Kidney capillary endothelial cell (primary cell): ENCODE measurements at regions not wholly inside any gene's neighbourhood (a gene's known extent, or its start where the extent isn't known, plus 50 kb on each side); places are given as distances from the start of the nearest gene placed in this dataset.
A peak's percentile ranks its signal among the peaks of the same experiment; 100 is the strongest.

Source experiments
- DNase-seq: peaks from one replicate; pipeline ENCODE4 v3.0.0-alpha.2; 2018; ENCODE audit warnings: low spot score

- DNase-seq: no peak
Observed at GRCh38 chr7:128167791-128168666, 73.0 kb upstream of the LEP start.

DNA sequence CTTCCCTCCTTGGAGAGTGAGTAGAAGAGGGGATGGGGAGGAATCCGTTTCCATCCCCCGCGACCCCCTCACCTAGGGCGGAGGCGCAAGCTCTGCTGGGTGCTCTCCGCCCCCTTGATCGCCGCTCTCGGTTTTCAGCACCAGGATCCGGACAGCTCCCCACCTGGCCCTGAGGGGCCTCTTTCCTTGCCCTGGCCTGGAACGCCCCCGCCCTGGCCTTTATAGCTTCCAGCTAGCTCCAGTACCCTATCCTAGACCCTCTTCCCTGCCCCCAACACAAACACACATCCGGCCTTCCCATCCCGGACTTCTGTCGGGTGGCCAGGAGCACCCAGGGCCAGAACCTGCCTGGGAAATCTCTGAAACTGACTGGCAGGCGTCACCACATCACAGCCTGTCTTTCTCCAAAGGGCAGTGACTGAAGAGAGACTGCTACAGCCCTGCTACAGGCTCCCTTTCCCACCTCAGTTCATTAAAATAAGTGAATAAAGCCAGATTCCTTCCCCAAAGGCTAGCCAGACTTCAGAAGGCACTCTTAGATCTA lies 72.3 kb upstream of the LEP start:
- peak; percentile 21 for DNase-seq

- DNase-seq: no peak
Observed at GRCh38 chr7:128170461-128170860, 70.6 kb upstream of the LEP start.

- no peak for DNase-seq
Observed at GRCh38 chr7:128171342-128171918, 69.6 kb upstream of the LEP start.

DNA sequence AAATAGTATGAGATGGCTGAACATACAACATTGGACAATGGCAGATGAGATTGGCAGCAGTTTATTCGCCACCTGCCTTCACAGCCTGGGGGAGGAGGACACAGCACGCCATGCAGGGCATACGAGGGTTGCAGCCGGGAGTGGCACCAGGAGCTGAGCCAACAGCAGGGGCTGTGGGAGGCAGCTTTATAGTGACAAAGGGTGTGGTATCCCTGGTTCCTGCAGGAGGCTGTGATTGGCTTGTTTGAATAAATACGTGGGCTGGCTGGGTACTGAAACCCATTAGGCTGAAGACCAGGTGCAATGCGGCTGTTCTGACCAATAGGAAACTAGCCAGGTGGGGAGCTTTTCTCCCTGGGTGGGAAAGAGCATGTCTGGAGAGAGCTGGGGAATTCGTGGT lies 68.9 kb upstream of the LEP start:
- DNase-seq: no peak

DNA sequence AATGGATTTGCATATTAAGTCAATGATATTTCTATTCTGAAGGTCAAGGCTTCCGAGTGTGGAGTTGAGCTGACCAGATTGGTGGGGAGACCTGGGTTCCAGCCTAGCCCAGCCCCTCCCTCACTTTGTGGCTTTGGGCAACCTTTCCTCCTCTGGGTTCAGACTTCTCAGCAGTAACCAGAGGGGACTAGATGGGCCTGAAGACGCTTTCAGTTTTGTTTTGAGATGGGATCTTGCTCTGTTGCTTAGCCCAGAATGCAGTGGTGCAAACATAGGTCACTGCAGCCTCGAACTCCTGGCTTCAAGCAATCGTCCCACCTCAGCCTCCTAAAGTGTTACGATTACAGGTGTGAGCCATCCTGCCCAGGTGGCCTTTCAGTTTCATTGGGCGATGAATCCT lies 68.1 kb upstream of the LEP start:
- DNase-seq: no peak

DNA sequence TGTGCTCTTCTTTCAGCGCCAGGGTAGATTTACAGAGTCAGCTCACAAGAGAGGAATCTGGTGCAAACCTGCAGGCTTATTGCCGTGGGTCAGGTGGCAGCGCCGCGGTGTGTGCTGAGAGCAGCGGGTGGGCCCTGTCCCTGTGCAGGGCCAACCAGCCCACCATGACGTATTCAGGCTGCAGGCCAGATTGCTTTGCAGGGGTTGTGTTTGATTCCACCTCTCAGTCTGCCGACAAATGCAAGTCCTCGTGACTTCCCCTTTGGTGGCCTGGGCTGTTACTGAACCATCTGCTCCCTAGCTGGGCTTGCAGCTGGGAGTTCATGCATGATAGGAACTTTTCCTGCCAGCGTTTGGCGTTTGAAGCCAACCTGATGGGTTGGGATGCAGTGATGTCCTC lies 66.7 kb upstream of the LEP start:
- no peak for DNase-seq

DNA sequence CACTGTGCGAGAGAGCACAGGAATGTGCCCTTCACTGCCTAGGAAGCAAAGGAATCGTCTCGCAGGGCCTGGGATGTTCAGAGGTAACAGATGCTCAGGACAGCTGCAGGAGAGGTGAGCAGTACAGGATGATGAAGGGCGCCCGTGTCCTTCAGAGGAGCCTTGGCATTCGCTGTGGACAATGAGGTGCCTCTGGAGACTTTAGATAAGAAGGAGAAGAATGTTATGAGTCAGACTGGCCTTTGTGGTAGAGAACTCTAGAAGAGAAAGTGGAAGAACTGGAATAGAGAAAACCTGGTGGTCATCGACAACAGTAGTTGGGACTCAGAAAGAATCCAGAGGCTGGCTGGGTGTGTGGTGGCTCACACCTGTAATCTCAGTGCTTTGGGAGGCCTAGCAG lies 64.4 kb upstream of the LEP start:
- DNase-seq: no peak

GRCh38 chr7:128177768-128178550 lies 63.1 kb upstream of the LEP start:
- no peak for DNase-seq

DNA sequence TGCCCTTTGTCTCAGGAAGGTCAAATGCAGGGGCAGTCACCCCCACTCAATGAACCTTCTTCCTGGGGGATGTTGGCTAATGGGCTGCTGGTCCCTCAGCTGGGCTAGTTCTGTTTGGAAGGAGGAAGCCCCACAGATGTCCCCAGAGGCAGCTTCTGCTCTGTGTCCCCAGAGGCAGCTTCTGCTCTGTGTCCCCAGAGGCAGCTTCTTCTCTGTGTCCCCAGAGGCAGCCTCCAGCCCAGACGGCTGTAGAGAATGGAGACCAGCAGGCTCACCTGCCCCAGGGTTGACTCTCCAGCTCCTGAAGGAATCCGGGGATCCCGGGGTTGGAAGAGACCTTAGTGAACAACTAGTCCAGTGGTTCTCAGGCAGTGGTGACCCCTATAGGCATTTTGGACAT lies 62.5 kb upstream of the LEP start:
- DNase-seq: no peak

GRCh38 chr7:128188396-128189230 lies 52.5 kb upstream of the LEP start:
- DNase-seq: no peak

DNA sequence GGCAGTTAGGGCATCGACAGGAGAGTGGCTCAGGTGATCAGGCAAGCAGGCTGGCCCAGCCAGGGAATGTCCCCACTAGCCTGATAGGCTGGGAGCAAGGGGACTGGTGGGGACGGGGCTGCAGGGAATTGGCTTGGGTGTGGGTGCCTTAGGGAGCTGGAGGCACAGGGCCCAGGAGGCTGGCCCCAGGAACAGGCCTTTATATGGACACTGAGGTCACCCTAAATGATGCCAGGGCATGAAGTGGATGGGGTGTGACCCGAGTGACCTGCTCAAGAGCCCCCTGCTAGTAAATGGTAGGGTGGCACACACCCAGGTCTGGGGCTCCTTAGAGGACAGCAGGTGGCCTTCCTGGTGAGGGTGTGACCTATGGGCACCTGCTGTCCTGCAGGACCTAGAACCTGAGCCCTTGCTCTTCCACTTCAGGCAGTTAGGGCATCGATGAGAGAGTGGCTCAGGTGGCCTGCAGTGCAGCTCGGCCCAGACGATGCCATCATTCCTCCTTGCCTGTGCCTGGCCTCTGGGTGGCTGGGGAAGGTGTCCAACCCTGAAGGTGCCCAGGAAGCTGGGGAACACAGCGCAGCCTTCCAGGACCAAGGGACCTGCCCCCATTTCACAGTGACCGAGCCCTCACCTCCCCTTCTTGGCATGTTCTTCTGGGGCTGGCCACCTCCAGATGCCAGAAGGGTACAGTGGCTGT lies 51.7 kb upstream of the LEP start:
- DNase-seq: no peak

DNA sequence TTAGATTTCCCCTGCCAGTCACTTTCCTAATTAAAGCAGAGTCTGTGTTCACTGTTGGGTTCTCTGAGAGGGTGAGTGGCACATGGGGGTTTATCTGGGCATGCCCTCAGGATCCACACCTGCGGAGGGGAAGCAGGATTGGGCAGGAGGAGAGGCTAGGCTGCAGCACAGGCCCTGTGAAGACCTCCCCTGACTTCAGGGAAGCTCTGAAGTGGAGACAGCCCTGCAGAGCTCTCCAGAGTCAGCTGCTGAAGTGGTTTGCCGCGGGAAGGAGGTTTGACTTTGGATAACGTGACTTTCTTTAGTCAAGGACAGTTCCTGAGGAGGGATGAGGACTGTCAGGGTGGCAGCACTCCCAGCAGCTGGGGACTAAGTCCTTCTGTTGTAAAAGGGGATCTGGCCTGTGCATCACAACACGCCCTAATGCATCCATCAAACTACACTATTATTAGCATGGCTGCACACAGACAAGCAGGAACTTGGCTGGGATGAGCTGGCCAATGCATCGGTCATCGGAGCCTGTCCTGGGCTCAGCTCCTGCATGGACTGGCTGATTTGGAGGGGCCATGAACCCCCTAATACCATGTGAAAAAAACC lies 50.9 kb upstream of the LEP start:
- DNase-seq: no peak

- DNase-seq: no peak
Observed at GRCh38 chr7:128191136-128191844, 49.8 kb upstream of the LEP start.
